ENCODE measurements at regions not wholly inside any gene's neighbourhood (a gene's known extent, or its start where the extent isn't known, plus 50 kb on each side); places are given as distances from the start of the nearest gene placed in this dataset.
"Not testable (repeated sequence)": the region's sequence is repeated elsewhere in the genome, so short reads cannot be mapped to it uniquely, and the experiment has no call there.

DNA sequence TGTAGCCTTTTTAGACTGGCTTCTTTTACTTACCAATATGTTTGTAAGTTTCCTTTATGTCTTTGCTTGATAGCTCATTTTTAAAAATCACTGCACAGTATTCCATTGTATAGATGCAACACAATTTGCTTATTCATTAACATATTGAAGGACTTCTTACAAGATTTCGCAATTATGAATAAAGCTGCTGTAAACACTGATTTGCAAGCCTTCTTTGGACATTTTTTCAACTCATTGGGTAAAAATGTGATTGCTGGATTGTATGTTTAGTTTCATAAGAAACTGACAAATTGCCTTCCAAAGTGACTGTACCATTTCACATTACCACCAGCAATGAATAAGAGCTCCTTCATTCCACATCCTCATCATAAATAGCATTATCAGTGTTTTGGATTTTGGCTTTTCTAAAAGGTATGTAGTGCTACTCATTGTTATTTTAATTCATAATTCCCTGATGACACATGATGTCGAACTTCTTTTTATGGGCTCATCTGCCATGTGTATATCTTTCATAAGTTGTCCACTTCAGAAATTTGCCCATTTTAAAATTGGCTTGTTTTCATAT, 80.7 kb downstream of the TFAP2B start:
- no peak for DNase-seq

DNA sequence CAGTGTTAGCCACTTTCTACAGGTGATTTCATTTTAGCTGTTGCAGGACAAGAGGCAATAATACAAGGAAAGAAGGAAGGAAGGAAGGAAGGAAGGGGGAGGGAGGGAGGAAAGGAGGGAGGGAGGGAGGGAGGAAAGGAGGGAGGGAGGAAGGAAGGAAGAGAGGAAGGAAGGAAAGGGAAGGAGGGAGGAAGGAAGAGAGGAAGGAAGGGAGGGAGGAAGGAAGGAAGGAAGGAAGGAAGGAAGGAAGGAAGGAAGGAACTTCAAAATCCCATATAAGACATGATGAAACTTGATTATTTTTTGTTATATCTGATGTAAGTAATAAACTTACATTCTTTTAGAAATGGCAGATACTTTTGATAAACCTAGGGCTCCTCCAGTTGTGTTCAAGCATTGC, 83.6 kb downstream of the TFAP2B start:
- no peak for DNase-seq

GRCh38 chr6:50905297-50905696, 86.6 kb downstream of the TFAP2B start:
- DNase-seq = no peak

DNA sequence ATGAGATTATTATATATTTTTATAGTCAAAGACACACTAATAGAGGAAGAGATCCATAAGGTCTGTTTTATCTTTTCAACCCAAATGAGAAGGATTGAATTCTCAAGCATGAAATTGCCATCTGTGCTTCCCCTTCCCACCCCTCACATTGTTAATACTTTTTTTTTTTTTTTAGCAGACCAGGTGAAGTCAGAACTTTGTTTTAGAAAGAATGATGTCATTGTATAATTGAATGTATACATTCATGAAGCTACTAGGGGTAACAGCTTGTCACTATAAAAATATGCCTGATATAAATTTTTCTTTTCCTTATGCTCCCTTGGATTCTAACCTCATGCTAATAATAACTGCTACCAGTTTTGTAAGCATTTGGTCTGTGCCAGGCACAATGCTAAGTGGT, 88.9 kb downstream of the TFAP2B start:
- DNase-seq = no peak

GRCh38 chr6:50913105-50913770, 94.6 kb downstream of the TFAP2B start:
- DNase-seq = no peak

DNA sequence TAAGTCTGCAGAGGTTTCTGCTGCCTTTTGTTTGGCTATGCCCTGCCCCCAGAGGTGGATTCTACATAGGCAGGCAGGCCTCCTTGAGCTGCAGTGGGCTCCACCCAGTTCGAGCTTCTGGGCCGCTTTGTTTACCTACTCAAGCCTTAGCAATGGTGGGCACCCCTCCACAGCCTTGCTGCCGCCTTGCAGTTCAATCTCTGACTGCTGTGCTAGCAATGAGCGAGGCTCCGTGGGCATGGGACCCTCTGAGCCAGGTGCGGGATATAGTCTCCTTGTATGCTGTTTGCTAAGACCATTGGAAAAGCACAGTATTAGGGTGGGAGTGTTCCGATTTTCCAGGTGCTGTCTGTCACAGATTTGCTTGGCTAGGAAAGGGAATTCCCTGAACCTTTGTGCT, 102.7 kb downstream of the TFAP2B start:
- not testable (repeated sequence) for DNase-seq

GRCh38 chr6:50921968-50922367, 103.3 kb downstream of the TFAP2B start:
- DNase-seq = no peak

DNA sequence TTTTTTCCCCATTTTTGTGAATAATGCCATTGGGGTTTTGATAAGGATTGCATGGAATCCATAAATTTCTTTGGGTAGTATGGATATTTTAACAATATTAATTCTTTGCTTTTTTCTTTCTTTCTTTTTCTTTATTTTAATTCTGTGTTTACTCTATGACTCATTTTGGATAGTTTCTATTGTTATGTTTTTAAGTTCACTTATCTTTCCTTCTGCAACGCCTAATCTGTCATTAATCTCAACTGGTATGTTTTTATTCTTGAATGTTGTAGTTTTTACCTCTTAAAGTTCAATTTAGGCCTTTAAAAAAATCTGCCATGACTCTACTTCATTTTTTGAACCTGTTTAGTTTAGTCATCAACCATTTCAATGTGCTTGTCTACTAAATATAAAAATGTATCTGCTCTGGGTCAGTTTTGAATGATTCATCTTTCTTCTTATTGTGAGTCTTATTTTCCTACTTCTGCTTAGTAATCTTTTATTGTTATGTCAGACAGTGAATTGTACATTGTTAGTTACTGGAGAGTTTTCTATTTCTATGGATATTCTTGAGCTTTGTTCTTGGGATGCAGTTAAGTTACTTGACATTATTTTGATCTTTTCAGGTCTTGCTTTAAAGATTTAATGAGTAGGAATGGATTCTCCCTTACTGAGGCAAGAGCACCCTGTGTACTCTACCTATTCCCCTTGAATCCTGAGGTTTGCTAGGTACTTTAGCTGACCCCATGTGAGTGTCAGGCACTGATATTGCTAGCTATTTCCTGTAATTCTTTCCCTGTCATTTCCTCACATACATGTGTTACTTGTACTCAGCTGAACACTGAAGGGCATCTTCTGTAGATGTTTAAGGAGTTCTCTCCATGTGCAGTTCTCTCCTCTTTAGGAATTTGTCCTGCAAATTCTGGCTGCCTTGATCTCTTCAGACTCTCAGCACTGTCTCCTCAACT, 104.2 kb downstream of the TFAP2B start:
- DNase-seq = no peak

GRCh38 chr6:50924758-50925157, 106.1 kb downstream of the TFAP2B start:
- no peak for DNase-seq

DNA sequence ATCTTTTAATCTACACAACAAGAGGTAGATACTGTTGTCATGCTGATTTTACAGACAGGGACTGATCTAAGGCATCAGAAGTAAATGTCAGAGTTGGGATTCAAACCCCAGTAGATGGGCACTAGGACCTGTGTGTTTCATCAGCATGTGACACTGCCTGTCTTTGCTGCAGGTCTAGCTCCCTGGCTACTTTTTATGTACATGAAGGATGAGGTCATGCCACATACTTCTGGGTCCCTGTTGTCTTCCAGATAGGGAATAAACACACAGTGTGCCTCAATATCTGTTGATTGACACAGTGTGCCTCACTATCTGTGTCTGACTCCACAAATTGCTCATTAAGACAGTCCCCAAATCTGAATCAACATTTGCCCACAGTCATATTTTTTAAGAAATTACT, 106.9 kb downstream of the TFAP2B start:
- no peak for DNase-seq

DNA sequence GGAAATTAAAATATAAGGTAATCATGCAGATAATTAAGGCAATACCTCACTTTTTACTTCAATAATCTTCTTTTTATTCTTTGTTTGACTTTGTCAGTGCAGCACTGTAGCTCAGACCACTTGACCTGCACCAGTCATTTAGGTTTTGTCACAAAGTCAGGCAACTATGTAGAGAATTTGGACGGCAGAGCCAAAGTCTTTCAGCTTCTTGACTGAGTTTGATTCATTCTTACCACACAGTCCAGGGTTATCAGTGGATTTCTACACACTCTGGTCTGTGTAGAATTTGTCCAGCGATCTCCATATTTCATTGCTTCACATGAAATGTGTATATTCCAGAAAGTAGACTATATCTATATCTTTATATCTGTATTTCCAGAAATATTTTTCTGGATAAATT, 107.3 kb downstream of the TFAP2B start:
- no peak for DNase-seq

DNA sequence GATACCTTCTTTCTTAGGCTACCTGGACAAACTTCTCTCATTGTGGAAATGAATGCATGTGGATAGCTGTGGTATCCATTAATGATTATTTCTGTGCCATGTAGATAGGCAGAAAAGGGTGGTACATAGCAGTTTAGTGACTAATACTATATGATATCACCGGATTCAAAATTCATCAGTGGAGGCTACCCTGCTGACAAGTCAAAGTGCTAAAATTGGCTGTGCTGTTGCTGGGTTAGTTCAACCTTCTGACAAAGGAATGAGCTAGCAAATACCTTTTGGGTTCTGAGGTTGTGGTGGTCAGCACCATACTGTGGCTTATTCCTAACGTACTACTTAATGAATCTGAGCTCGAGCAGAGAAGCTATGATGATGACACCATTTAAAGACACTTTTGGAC, 109.1 kb downstream of the TFAP2B start:
- DNase-seq = no peak

DNA sequence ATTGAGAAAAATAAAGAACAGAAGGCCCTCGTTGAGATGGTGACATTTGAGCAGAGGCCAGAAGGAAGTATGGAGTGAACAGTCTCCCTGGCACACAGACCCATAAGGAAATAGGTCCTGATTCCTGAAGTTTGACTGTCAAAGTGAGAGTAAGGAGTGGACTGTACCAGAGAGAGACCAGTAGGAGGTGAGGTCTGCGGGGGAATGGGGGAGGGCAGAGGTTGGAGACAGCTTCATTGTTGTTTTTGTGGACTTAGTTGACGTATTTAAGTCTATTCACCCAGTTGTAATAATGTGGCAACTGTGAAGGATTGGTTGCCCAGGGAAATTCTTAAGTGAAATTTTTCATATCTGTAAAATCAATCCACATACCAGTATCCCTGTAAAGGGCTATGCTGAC, 110.7 kb downstream of the TFAP2B start:
- no peak for DNase-seq

GRCh38 chr6:50935442-50935841, 116.8 kb downstream of the TFAP2B start:
- no peak for DNase-seq

GRCh38 chr6:50936277-50936681, 117.6 kb downstream of the TFAP2B start:
- DNase-seq = no peak

- no peak for DNase-seq
Observed at GRCh38 chr6:50939931-50940330, 121.3 kb downstream of the TFAP2B start.

GRCh38 chr6:50945789-50946188, 127.1 kb downstream of the TFAP2B start:
- no peak for DNase-seq

DNA sequence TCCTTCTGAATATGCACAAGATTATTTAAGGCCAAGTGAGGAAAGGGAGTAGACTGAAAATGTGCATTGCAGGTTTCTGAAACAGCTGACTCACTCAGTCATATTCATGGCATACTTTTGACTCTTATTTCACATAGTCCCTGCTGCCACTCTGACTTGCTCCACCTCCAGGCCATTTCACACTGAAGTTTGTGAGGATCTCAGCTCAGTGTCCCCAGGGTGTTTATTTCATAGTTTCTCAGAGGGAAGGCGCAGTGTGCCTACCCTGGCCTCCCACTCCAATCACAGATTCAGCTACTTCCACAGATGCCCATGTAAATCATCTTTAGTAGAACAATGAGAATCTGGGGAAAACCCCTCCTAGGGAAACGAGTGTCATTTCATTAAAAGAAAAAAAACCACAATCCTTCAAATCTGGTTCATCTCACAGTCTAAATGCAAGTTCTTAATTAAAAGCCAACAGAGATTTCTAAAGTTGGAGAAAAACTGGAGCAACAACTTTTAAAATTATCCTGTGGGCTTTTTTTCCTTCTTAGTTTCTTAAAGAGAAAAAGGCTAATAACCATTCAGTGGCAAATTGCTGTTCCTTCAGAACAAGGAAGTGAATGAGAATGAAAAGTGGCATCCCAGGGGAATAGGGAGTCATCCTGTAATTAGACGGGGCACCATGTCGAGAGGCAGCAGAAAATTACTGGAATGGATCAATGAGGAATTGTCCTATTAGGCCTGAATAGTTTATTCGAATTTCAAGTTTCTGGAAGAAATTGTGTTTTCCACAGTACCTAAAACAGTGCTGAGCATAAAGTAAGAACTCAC, 133.6 kb downstream of the TFAP2B start:
- no peak for DNase-seq

- no peak for DNase-seq
Observed at GRCh38 chr6:50956014-50956413, 137.3 kb downstream of the TFAP2B start.

GRCh38 chr6:50958148-50958697, 139.6 kb downstream of the TFAP2B start:
- no peak for DNase-seq

DNA sequence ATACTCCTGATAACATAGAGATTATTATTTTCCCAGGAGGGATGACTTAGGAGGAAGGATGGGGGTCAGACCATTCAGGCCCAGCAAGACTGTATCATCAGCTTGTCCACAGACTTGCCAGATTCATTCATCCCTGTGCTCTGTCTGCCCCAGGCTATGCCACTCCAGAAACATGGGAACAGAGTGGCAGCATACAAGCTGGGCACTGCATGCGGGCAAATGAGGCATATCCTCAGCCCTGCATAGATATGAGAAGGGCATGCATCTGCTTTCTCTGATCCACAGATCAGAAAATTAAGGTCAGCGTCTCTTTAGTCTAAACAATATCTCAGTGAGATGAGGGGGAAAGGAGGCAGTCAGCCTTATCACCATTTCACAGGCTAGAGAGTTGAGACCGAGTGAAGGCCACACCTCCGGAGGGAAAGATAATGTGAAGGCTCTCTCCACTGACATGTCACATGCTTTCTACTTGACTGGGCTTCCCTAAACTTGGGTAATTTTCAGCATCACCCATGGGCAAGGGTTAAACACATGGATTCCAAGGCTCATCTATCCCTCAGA, 140.5 kb downstream of the TFAP2B start:
- no peak for DNase-seq

DNA sequence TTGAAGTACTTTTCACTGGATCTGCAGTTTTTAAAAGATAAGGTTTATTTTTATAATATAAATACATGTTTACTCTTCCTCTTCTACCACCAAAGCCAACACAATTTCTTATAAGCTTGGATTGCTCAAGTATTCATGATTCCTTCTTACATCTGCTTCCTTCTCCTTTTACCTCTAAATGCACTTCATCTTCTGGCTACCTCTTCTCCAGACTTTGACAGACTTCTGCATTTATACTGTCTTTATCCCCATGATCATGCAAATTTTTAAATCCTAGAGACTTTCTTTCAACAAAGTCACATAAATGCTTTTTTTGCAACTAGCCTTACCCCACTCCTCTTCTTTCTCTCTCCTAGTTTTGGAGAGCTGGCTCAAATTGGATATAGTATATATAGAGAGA, 142.9 kb downstream of the TFAP2B start:
- no peak for DNase-seq

Measured in NCI-H2081 treated with DMSO at 0.1 percent for 48 hours (cell line).